ENCODE measurements at regions not wholly inside any gene's neighbourhood (a gene's known extent, or its start where the extent isn't known, plus 50 kb on each side); places are given as distances from the start of the nearest gene placed in this dataset.

- H2AFZ ChIP-seq (ENCODE audit: low read length), result no peak overlapping the region
- H3K36me3 ChIP-seq (ENCODE audit: insufficient read depth, low read length), result no peaks in the 10 kb centered on the region
- BruUV-seq (replicated peaks), result no TSS peak
- intact Hi-C loops (cut with micrococcal nuclease; ENCODE audit: unreplicated experiment), result loop anchor here (2.0 to 10.0 kb wide), 3 partner anchors 122 to 304 kb away; no protein-coding TSS in a partner anchor
- TF ChIP-seq EZH2phosphoT487 (IDR thresholded peaks at IDR 0.05; ENCODE audit: borderline replicate concordance, low read depth, low read length) (no peak), CTCF (conservative IDR thresholded peaks at IDR 0.05; ENCODE audit: low read length) (no peak)
- H3K79me2 ChIP-seq (ENCODE audit: insufficient read depth, low read depth, low read length), result no peaks in the 10 kb centered on the region
- no peak overlapping the region for H3K4me2 ChIP-seq (ENCODE audit: low read length)
- POLR2A ChIA-PET, result interaction anchor here (0.6 kb wide), 1 partner anchor 1544 kb away, joined by 3 read pairs; no protein-coding TSS in a partner anchor
- no peaks in the 10 kb centered on the region for H3K9me3 ChIP-seq (ENCODE audit: low read length)
- no peaks in the 10 kb centered on the region for H3K4me1 ChIP-seq (ENCODE audit: insufficient read depth, low read length, poor library complexity, severe bottlenecking)
- H3K4me3 ChIP-seq (ENCODE audit: low read depth, low read length, poor library complexity, severe bottlenecking), result no peak overlapping the region
- H3K9me2 ChIP-seq (ENCODE audit: insufficient read depth, low read length), result no peaks in the 10 kb centered on the region
- no peak for DNase-seq (ENCODE audit: low spot score)
- H3K27ac ChIP-seq (ENCODE audit: low read depth, low read length, poor library complexity, severe bottlenecking), result no peak overlapping the region
- no peaks in the 10 kb centered on the region for H4K20me1 ChIP-seq (ENCODE audit: insufficient read depth, low read length)
- CTCF ChIA-PET (ENCODE audit: unreplicated experiment), result no interaction called here
Measured at GRCh38 chr3:5427021-5427420, 239.5 kb downstream of the EDEM1 start.

- Histone ChIP-seq H2AFZ (ENCODE audit: low read length) (no peak overlapping the region), H4K20me1 (ENCODE audit: insufficient read depth, low read length) (no peaks in the 10 kb centered on the region), H3K9me2 (ENCODE audit: insufficient read depth, low read length) (no peaks in the 10 kb centered on the region), H3K9me3 (ENCODE audit: low read length) (no peaks in the 10 kb centered on the region), H3K4me3 (ENCODE audit: low read depth, low read length, poor library complexity, severe bottlenecking) (no peak overlapping the region), H3K4me2 (ENCODE audit: low read length) (no peak overlapping the region), H3K4me1 (ENCODE audit: insufficient read depth, low read length, poor library complexity, severe bottlenecking) (no peaks in the 10 kb centered on the region), H3K79me2 (ENCODE audit: insufficient read depth, low read depth, low read length) (no peaks in the 10 kb centered on the region), H3K27ac (ENCODE audit: low read depth, low read length, poor library complexity, severe bottlenecking) (no peak overlapping the region), H3K36me3 (ENCODE audit: insufficient read depth, low read length) (no peaks in the 10 kb centered on the region)
- DNase-seq (ENCODE audit: low spot score), result no peak
- no TSS peak for BruUV-seq (replicated peaks)
- TF ChIP-seq EZH2phosphoT487 (IDR thresholded peaks at IDR 0.05; ENCODE audit: borderline replicate concordance, low read depth, low read length) (no peak), CTCF (conservative IDR thresholded peaks at IDR 0.05; ENCODE audit: low read length) (no peak)
- ChIA-PET CTCF (ENCODE audit: unreplicated experiment) (no interaction called here), POLR2A (interaction anchor here (0.6 kb wide), 1 partner anchor 350 kb away, joined by 3 read pairs; no protein-coding TSS in a partner anchor)
- intact Hi-C loops (cut with micrococcal nuclease; ENCODE audit: unreplicated experiment), result loop anchor here (2.0 to 10.0 kb wide), 3 partner anchors 123 to 303 kb away; no protein-coding TSS in a partner anchor
Measured at GRCh38 chr3:5427938-5428337, 240.4 kb downstream of the EDEM1 start.

GRCh38 chr3:5428607-5429516 is 241.4 kb downstream of the EDEM1 start:
- no peak for TF ChIP-seq EZH2phosphoT487 (IDR thresholded peaks at IDR 0.05; ENCODE audit: borderline replicate concordance, low read depth, low read length)
- TF ChIP-seq CTCF (conservative IDR thresholded peaks at IDR 0.05; ENCODE audit: low read length), result no peak
- Histone ChIP-seq H3K9me3 (ENCODE audit: low read length) (no peaks in the 10 kb centered on the region), H3K4me3 (ENCODE audit: low read depth, low read length, poor library complexity, severe bottlenecking) (no peak overlapping the region), H3K27ac (ENCODE audit: low read depth, low read length, poor library complexity, severe bottlenecking) (no peak overlapping the region), H3K9me2 (ENCODE audit: insufficient read depth, low read length) (no peaks in the 10 kb centered on the region), H3K36me3 (ENCODE audit: insufficient read depth, low read length) (no peaks in the 10 kb centered on the region), H4K20me1 (ENCODE audit: insufficient read depth, low read length) (no peaks in the 10 kb centered on the region), H3K79me2 (ENCODE audit: insufficient read depth, low read depth, low read length) (no peaks in the 10 kb centered on the region), H3K4me2 (ENCODE audit: low read length) (no peak overlapping the region), H2AFZ (ENCODE audit: low read length) (no peak overlapping the region), H3K4me1 (ENCODE audit: insufficient read depth, low read length, poor library complexity, severe bottlenecking) (no peaks in the 10 kb centered on the region)
- no TSS peak for BruUV-seq (replicated peaks)
- no peak for DNase-seq (ENCODE audit: low spot score)
- ChIA-PET POLR2A (interaction anchor here (1.1 kb wide), 1 partner anchor 20 kb away, joined by 3 read pairs; no protein-coding TSS in a partner anchor), CTCF (ENCODE audit: unreplicated experiment) (no interaction called here)
- intact Hi-C loops (cut with micrococcal nuclease; ENCODE audit: unreplicated experiment), result loop anchor here (5.0 to 10.0 kb wide), 2 partner anchors 124 to 202 kb away; no protein-coding TSS in a partner anchor

Measured in OCI-LY7 (cell line).